ENCODE measurements at regions not wholly inside any gene's neighbourhood (a gene's known extent, or its start where the extent isn't known, plus 50 kb on each side); places are given as distances from the start of the nearest gene placed in this dataset.
"Not testable (repeated sequence)": the region's sequence is repeated elsewhere in the genome, so short reads cannot be mapped to it uniquely, and the experiment has no call there.

DNA sequence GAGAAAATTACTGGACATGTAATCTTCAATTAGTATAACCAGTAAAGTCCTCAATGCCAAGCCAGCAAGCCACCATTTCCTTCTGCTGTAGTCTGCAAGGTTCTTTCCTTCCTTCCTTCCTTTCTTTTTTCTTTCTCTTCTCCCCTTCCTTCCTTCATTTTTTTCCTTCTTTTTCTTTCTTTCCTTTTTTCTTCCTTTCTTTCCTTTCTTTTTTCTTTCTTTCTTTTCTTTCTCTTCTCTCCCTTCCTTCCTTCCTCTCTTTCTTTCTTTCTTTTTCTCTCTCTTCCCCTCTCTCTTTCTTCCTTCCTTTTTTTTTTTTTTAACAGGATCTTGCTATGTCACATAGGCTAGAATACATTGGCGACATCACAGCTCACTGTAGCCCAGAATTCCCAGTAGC is 369.8 kb downstream of the SEMA3D start:
- no peak for DNase-seq

DNA sequence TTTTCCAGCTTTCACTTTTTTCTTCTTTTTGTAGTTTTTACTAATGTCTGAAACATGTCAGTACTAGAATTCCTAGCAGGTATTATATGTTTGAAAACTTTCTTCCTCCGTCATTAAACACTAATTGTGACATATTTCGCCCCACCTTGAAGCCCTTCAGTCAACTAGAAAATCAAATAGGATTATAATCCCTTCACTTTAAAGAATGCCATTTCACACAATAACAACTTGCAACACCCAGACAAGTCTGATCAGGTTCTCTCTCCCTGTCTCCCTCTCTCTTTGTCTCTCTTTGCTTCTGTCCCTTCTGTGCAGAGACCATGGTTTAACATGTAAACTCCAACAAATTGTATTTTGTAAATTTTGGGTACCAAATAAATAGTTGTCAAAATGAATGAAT is 373.5 kb downstream of the SEMA3D start:
- DNase-seq, result no peak

DNA sequence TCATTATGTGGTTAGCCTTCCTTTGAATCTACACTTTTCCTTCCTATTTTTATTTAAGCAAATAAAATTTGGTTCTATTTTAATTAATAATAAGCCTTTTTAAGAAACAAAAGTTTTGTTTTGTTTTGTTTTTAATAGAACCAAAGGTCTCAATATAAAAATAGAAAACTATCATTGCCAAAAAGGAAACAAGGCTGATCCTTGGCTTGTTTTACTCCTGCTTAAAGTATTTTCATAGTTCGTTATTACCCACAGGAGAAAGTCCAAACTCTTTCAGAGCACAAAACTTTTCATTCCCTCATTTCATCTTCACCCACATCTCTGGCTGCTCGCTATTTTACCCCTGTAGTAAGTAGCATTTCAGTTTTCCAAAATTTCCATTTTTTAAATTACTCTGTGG is 374.8 kb downstream of the SEMA3D start:
- no peak for DNase-seq

GRCh38 chr7:84811362-84811761 is 375.5 kb downstream of the SEMA3D start:
- DNase-seq, result no peak

DNA sequence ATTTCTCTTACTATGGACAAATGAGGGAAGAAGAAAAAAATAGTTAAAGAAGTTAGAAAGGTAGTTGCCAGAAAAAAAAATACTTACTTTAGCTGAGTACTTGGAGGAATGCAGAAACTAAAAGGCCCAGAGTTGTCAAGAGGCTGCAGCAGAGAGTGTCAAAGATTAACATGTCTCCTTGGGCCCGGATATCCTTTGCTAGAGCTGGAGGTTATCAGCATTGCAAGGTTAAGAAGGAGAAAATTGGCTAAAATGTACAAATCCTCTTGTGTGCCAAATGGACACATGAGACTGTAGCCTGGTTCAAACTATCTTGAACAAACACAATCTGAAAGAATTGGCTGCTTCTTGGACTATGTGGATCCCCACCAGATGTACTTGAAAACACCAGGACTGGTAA is 377.0 kb downstream of the SEMA3D start:
- DNase-seq, result no peak

GRCh38 chr7:84803979-84804378 is 382.9 kb downstream of the SEMA3D start:
- no peak for DNase-seq

GRCh38 chr7:84801396-84801795 is 385.5 kb downstream of the SEMA3D start:
- no peak for DNase-seq

GRCh38 chr7:84800846-84801245 is 386.0 kb downstream of the SEMA3D start:
- no peak for DNase-seq

GRCh38 chr7:84799106-84799505 is 387.8 kb downstream of the SEMA3D start:
- no peak for DNase-seq

GRCh38 chr7:84792231-84792893 is 394.5 kb downstream of the SEMA3D start:
- DNase-seq, result peak; percentile 3 to 49 (median 24)

- DNase-seq, result peak in 2 of 4 experiments; percentile 26 to 32
Measured at GRCh38 chr7:84790882-84791281, 396.0 kb downstream of the SEMA3D start.

GRCh38 chr7:84786073-84786472 is 400.8 kb downstream of the SEMA3D start:
- DNase-seq, result no peak

- no peak for DNase-seq
Measured at GRCh38 chr7:84784450-84784849, 402.4 kb downstream of the SEMA3D start.

GRCh38 chr7:84783141-84783778 is 403.6 kb downstream of the SEMA3D start:
- no peak for DNase-seq

GRCh38 chr7:84781838-84782237 is 405.0 kb downstream of the SEMA3D start:
- DNase-seq, result no peak

DNA sequence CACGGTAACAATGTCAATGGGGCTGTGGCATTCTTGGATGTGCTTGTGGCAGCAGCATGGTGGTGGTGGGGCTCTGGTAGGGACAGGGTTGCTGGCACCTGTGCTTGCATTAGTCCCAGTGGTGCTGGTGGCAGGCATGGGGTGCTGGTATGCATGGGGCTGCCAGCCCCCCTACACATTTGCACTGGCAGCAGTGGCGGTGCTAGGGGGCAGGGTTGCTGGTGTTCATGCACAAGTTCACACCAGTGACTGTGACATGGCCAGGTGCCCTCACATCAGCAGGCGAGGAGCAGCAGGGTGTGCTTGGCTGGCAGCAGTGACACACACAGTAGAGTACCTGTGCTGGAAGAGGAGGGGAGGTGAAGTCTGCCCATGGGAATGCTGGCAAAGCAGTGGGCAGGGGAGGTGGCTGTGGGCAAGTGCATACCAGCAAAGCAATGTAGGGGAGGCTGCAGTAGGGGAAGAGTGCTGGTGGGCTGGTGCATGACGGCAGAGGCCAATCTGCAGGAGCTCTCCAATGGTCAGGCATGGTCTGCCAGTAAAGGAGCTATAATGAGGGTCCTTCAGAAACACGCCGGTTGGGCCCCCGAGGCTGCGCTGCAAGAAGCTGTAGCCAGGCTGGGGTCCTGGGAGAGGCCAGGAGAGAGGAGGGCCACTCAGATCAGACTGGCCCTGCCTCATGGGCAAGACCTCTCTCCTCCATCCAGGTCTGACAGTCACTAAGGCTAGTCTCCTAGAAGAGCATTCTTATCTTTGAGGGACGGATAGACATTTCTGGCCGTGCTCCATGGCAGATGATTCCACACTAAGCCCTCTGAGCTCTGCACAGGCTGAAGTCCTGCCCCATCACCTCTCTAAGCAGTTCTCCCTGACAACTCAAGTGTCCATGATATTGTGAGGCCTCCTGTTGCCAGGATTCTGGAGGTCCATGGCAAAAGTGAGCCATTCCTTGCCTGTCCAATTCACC is 406.4 kb downstream of the SEMA3D start:
- DNase-seq, result no peak

- no peak for DNase-seq
Measured at GRCh38 chr7:84757761-84758160, 429.1 kb downstream of the SEMA3D start.

DNA sequence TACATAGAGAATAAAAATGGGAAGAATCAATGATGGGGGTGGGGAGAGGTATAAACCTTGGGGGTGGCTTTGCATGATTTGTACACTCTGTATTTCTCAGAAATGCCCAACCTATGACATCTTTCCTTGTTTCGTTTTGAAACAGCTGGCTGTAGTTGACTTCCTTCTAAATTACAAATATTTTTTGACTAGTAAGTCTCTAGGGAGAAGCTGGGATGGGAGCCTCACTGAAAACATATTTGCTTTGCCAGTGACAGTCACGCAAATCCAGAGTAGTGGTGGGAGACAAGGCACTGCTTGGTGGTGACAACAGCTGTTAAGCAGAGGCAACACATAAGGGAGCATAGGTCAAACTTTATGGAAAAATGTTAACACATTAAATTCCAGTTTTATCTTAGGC is 440.5 kb downstream of the SEMA3D start:
- no peak for DNase-seq

DNA sequence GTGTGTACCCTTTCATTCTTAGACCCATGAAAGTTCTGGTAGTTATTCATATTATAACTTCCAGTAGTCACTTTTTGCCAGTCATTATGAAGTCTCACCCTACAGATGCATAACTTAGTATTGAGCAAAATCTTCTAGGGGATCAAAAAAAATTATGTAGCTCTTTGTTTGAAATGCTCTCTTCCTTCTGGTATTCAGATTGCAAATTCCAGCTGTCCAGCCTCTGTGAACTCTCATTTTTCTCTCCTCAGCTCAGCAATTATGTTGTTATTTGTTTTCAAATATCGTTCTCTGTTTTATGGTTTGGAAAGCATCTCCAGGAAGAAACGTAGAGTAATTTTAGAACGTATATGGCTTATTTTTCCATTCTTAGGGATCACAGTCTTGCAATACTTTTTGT is 442.5 kb downstream of the SEMA3D start:
- DNase-seq, result no peak

DNA sequence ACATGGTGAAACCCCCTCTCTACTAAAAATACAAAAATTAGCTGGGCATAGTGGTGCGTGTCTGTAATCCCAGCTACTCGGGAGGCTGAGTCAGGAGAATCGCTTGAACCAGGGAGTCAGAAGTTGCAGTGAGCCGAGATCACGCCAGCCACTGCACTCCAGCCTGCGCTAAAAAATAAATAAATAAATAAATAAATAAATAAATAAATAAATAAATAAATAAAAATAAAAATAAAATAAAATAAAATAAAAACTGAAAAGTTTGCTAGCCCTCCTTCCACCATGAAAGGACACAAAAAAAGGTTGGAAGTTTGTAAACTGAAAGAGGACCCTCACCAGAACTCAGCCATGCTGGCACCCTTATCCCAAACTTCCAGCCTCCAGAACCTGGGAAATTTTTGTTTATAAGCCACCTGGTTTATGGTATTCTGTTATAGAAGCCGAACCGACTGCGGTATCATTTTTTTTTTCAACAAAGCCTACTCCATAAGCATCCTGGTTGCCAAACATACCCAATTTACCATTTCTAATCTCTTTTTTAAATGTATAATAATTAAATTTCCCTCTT is 448.2 kb downstream of the SEMA3D start:
- DNase-seq, result no peak

DNA sequence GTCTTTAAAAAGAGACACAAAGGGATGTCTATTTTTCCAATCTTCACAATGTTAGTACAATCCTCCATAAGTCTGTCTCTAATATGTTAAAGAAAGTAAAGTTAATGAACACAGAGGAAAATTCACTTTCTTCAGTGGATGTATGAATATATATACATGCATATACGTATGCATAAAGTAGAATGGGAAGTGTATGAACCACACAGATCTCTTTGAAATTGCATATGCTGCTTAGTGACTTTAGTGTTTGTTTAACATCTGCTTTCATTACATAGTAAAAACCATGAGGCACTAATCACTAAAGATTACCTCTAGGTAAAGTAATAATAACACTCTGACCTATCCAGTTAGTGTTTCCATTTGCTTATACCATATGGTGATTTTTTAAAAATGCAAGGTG is 451.2 kb downstream of the SEMA3D start:
- DNase-seq, result no peak

- DNase-seq, result no peak
Measured at GRCh38 chr7:84735011-84735410, 451.8 kb downstream of the SEMA3D start.

GRCh38 chr7:84733976-84734375 is 452.9 kb downstream of the SEMA3D start:
- DNase-seq, result not testable (repeated sequence)
